Transverse colon (tissue), 4 donors: ENCODE measurements at regions not wholly inside any gene's neighbourhood (a gene's known extent, or its start where the extent isn't known, plus 50 kb on each side); places are given as distances from the start of the nearest gene placed in this dataset.

Source experiments
- EP300 ChIP-seq: sonication (generic); formaldehyde crosslinking; IDR thresholded peaks from one replicate; pipeline ENCODE4 v1.6.1; 2017; ENCODE audit warnings: antibody characterized with exemption, low read depth
- POLR2A ChIP-seq: fragments of 450-650 bp; IDR thresholded peaks from one replicate; pipeline ENCODE4 v1.6.1; 2016; ENCODE audit warnings: antibody characterized with exemption, mild to moderate bottlenecking, moderate library complexity
- POLR2AphosphoS5 ChIP-seq, 3 donors: sonication (generic); formaldehyde crosslinking; IDR thresholded peaks; one replicate each; pipeline ENCODE4 v1.6.1; 2016; ENCODE audit warnings: antibody characterized with exemption in 3 of 3
- TF ChIP-seq, protein P1 (sequence below), 5 experiments: fragments of 200-600 bp in 3 of 5; fragments of 450-650 bp in 2 of 5; sonication (generic) in 3 of 5; IDR thresholded peaks; 1 replicate in 2 of 5; 2 replicates in 3 of 5; pipeline ENCODE4 v1.5.1; 2016 to 2017; ENCODE audit warnings: antibody characterized with exemption in 5 of 5, inconsistent platforms in 3 of 5, mild to moderate bottlenecking in 2 of 5, moderate library complexity in 1 of 5

DNA sequence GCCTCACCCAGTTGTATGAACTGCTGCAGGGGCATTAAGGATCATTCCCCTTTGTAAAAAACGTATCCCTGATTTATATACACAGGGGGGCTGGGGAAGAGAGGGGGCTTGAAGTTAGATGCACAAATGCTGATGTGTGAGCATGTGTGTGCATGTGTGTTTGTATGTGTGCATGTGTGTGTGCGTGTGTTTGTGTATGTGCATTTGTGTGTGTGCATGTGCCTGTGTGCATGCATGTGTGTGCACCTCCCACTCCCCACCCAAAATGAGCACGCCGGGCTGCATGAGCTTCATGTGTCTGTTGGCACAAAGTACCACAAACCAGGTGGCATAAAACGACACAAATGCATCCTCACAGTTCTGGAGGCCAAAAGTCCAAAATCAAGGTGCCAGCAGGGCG lies 1315.2 kb downstream of the TBC1D22A start:
- TF ChIP-seq POLR2A = no peak
- TF ChIP-seq, protein P1, sequence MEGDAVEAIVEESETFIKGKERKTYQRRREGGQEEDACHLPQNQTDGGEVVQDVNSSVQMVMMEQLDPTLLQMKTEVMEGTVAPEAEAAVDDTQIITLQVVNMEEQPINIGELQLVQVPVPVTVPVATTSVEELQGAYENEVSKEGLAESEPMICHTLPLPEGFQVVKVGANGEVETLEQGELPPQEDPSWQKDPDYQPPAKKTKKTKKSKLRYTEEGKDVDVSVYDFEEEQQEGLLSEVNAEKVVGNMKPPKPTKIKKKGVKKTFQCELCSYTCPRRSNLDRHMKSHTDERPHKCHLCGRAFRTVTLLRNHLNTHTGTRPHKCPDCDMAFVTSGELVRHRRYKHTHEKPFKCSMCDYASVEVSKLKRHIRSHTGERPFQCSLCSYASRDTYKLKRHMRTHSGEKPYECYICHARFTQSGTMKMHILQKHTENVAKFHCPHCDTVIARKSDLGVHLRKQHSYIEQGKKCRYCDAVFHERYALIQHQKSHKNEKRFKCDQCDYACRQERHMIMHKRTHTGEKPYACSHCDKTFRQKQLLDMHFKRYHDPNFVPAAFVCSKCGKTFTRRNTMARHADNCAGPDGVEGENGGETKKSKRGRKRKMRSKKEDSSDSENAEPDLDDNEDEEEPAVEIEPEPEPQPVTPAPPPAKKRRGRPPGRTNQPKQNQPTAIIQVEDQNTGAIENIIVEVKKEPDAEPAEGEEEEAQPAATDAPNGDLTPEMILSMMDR (IDR thresholded peaks at IDR 0.05) = no peak
- TF ChIP-seq POLR2AphosphoS5 (IDR thresholded peaks at IDR 0.05) = no peak
- no peak for TF ChIP-seq EP300
